HL-60 (cell line): ENCODE measurements at regions not wholly inside any gene's neighbourhood (a gene's known extent, or its start where the extent isn't known, plus 50 kb on each side); places are given as distances from the start of the nearest gene placed in this dataset.

Source experiments
- CTCF ChIP-seq: IDR thresholded peaks from one replicate; pipeline ENCODE4 v1.5.1; 2011; ENCODE audit warnings: low read length, control low read depth, inconsistent platforms; ENCODE audit not compliant: insufficient read depth
- GABPA ChIP-seq: IDR thresholded peaks from 2 replicates; pipeline ENCODE4 v1.6.1; 2012; ENCODE audit warnings: low read depth
- POLR2AphosphoS5 ChIP-seq: IDR thresholded peaks from 2 replicates; pipeline ENCODE4 v1.6.1; 2012; ENCODE audit warnings: low read depth
- REST ChIP-seq: IDR thresholded peaks from 2 replicates; pipeline ENCODE4 v1.6.1; 2012; ENCODE audit warnings: low read depth; ENCODE audit not compliant: insufficient replicate concordance
- SPI1 ChIP-seq: IDR thresholded peaks from 2 replicates; pipeline ENCODE4 v1.6.1; 2012; ENCODE audit warnings: low read depth, mild to moderate bottlenecking, borderline replicate concordance

GRCh38 chr5:68088302-68088701 lies 127.3 kb upstream of the PIK3R1 start:
- TF ChIP-seq CTCF, result no peak
- TF ChIP-seq POLR2AphosphoS5, result no peak
- TF ChIP-seq SPI1, result no peak
- TF ChIP-seq REST, result no peak
- TF ChIP-seq GABPA, result no peak
